ENCODE measurements at regions not wholly inside any gene's neighbourhood (a gene's known extent, or its start where the extent isn't known, plus 50 kb on each side); places are given as distances from the start of the nearest gene placed in this dataset.

GRCh38 chr4:137674066-137674465, 141.8 kb upstream of the PCDH18 start:
- Mint-ChIP-seq H3K27ac (no peak overlapping the region), H3K4me1 (peaks cover 13% of the 10 kb centered on the region; the same call in 2 of the 3 replicates), H3K4me3 (no peak overlapping the region), H3K36me3 (ENCODE audit: low read depth) (peaks cover 6% of the 10 kb centered on the region; the same call in 1 of the 3 replicates), H3K27me3 (ENCODE audit: insufficient read depth, low read depth, poor library complexity) (peaks cover 2% of the 10 kb centered on the region), H3K9me3 (peaks cover 6% of the 10 kb centered on the region; the same call in 1 of the 3 replicates)
- Histone ChIP-seq H3K27me3 (ENCODE audit: insufficient read depth) (no peaks in the 10 kb centered on the region), H4K20me1 (replicated peaks; ENCODE audit: insufficient read depth) (no peaks in the 10 kb centered on the region), H3K9me2 (ENCODE audit: insufficient read depth) (no peaks in the 10 kb centered on the region), H3F3A (replicated peaks; ENCODE audit: low read depth) (no peaks in the 10 kb centered on the region), H3K36me3 (ENCODE audit: insufficient read depth) (no peaks in the 10 kb centered on the region), H3K27ac (ENCODE audit: low read depth) (no peak overlapping the region), H3K4me3 (no peak overlapping the region), H3K4me2 (no peak overlapping the region), H3K4me1 (ENCODE audit: insufficient read depth) (no peaks in the 10 kb centered on the region), H3K79me2 (replicated peaks; ENCODE audit: insufficient read depth) (no peaks in the 10 kb centered on the region), H2AFZ (no peak overlapping the region; the same call in 1 of the 2 replicates)
- ATAC-seq (no peak), DNase-seq (ENCODE audit: low spot score) (no peak)
- no peak for TF ChIP-seq CTCF (conservative IDR thresholded peaks at IDR 0.05; ENCODE audit: low read depth in 2 of 2)
- TF ChIP-seq ZNF114 (CRISPR knock-in tag; IDR thresholded peaks at IDR 0.05): no peak
- no peak for TF ChIP-seq CREB1 (CRISPR knock-in tag; IDR thresholded peaks at IDR 0.05; ENCODE audit: low read depth)
- no peak for TF ChIP-seq EZH2 (IDR thresholded peaks at IDR 0.05; ENCODE audit: low read depth, unreplicated experiment)
- no peak for TF ChIP-seq POLR2AphosphoS5 (IDR thresholded peaks at IDR 0.05; ENCODE audit: low read depth)
- no peak for TF ChIP-seq JUNB (IDR thresholded peaks at IDR 0.05; ENCODE audit: unreplicated experiment)
- no peak for TF ChIP-seq NANOG (IDR thresholded peaks at IDR 0.05; ENCODE audit: borderline replicate concordance)
- TF ChIP-seq STAT1 (IDR thresholded peaks at IDR 0.05; ENCODE audit: unreplicated experiment): no peak
- no peak for TF ChIP-seq ZNF331 (CRISPR knock-in tag; IDR thresholded peaks at IDR 0.05; ENCODE audit: low read depth)
- no peak for TF ChIP-seq EZH2phosphoT487 (IDR thresholded peaks at IDR 0.05; ENCODE audit: unreplicated experiment)
- no peak for TF ChIP-seq ZNF462 (CRISPR knock-in tag; IDR thresholded peaks at IDR 0.05)
- TF ChIP-seq REST (IDR thresholded peaks at IDR 0.05; ENCODE audit: unreplicated experiment): no peak
- TF ChIP-seq ETS1 (IDR thresholded peaks at IDR 0.05): no peak
